ENCODE measurements at regions not wholly inside any gene's neighbourhood (a gene's known extent, or its start where the extent isn't known, plus 50 kb on each side); places are given as distances from the start of the nearest gene placed in this dataset.
"Not testable (repeated sequence)": the region's sequence is repeated elsewhere in the genome, so short reads cannot be mapped to it uniquely, and the experiment has no call there.

GRCh38 chr7:125814100-125814499, 884.5 kb upstream of the POT1 start:
- H3K4me3 Mint-ChIP-seq = no peak overlapping the region
- H3K27me3 Mint-ChIP-seq = no peaks in the 10 kb centered on the region
- peaks cover 8% of the 10 kb centered on the region for H3K9me3 Mint-ChIP-seq
- ATAC-seq (replicated peaks) = no peak
- H3K27ac Mint-ChIP-seq = no peak overlapping the region
- H3K4me1 Mint-ChIP-seq = no peaks in the 10 kb centered on the region
- H3K36me3 Mint-ChIP-seq (ENCODE audit: low read depth) = no peaks in the 10 kb centered on the region

GRCh38 chr7:125806491-125806890, 876.9 kb upstream of the POT1 start:
- ATAC-seq (replicated peaks); H3K4me3 Mint-ChIP-seq; H3K4me1 Mint-ChIP-seq: not testable (repeated sequence)

DNA sequence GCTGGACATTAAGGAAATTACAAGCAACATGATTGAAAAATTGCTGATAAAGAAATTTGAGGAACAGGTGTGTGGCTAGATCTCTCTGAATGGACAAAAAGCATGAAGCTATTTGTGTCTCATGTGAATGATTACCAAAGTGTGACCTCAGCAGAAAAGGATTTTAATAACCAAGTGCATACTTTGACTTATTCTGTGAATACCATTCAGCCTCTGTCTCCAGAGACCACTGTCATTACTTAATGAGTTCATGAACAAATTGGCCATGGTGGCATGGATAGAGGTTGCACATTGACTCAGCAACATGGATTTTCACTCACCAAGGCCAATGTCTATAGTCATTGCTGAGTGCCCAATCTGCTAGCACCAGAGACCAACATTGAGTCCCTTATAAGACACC, 874.6 kb upstream of the POT1 start:
- H3K27me3 Mint-ChIP-seq = no peaks in the 10 kb centered on the region
- peaks cover 13% of the 10 kb centered on the region for H3K9me3 Mint-ChIP-seq
- H3K4me3 Mint-ChIP-seq = no peak overlapping the region
- no peak overlapping the region for H3K27ac Mint-ChIP-seq
- no peak for ATAC-seq (replicated peaks)
- H3K4me1 Mint-ChIP-seq = no peaks in the 10 kb centered on the region
- no peaks in the 10 kb centered on the region for H3K36me3 Mint-ChIP-seq (ENCODE audit: low read depth)

More at GRCh38 chr7:125806491-125806890, 876.9 kb upstream of the POT1 start:
- peaks cover 13% of the 10 kb centered on the region for H3K9me3 Mint-ChIP-seq
- H3K27ac Mint-ChIP-seq; H3K27me3 Mint-ChIP-seq; H3K36me3 Mint-ChIP-seq (ENCODE audit: low read depth): not testable (repeated sequence)

DNA sequence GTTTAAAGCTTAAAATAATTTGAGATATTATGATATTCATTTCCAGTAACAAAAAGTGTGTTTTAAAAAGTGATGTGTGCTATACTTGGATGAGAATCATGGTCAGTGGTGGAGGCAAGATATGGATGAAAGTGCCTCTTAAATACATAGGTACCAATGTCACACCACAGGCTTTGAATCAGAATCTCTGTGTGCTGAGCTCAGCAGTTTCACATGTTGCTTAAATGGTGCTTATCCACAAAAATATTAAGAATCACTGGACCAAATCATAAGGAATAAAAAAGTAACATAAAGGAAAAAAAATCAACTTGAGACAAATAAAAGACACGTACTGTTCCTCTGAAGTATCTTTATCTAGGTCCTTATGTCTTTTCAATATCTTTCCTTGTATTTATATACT, 850.5 kb upstream of the POT1 start:
- no peaks in the 10 kb centered on the region for H3K4me1 Mint-ChIP-seq
- H3K27ac Mint-ChIP-seq = no peak overlapping the region
- H3K9me3 Mint-ChIP-seq = peaks cover 17% of the 10 kb centered on the region
- H3K27me3 Mint-ChIP-seq = no peaks in the 10 kb centered on the region
- H3K36me3 Mint-ChIP-seq (ENCODE audit: low read depth) = no peaks in the 10 kb centered on the region
- H3K4me3 Mint-ChIP-seq = no peak overlapping the region
- ATAC-seq (replicated peaks) = no peak

GRCh38 chr7:125775317-125775716, 845.7 kb upstream of the POT1 start:
- Mint-ChIP-seq H3K27me3 (no peaks in the 10 kb centered on the region), H3K4me1 (no peaks in the 10 kb centered on the region), H3K27ac (no peak overlapping the region), H3K36me3 (ENCODE audit: low read depth) (no peaks in the 10 kb centered on the region), H3K4me3 (no peak overlapping the region), H3K9me3 (peaks cover 8% of the 10 kb centered on the region)
- ATAC-seq (replicated peaks) = no peak

- H3K36me3 Mint-ChIP-seq (ENCODE audit: low read depth) = no peaks in the 10 kb centered on the region
- no peaks in the 10 kb centered on the region for H3K27me3 Mint-ChIP-seq
- H3K9me3 Mint-ChIP-seq = peaks cover 6% of the 10 kb centered on the region
- no peak overlapping the region for H3K4me3 Mint-ChIP-seq
- H3K27ac Mint-ChIP-seq = no peak overlapping the region
- H3K4me1 Mint-ChIP-seq = no peaks in the 10 kb centered on the region
- ATAC-seq (replicated peaks) = no peak
Measured at GRCh38 chr7:125773113-125773785, 843.6 kb upstream of the POT1 start.

- H3K4me3 Mint-ChIP-seq = no peak overlapping the region
- no peaks in the 10 kb centered on the region for H3K27me3 Mint-ChIP-seq
- ATAC-seq (replicated peaks) = no peak
- no peaks in the 10 kb centered on the region for H3K4me1 Mint-ChIP-seq
- H3K36me3 Mint-ChIP-seq (ENCODE audit: low read depth) = no peaks in the 10 kb centered on the region
- H3K27ac Mint-ChIP-seq = no peak overlapping the region
- H3K9me3 Mint-ChIP-seq = peaks cover 13% of the 10 kb centered on the region
Measured at GRCh38 chr7:125747966-125748365, 818.3 kb upstream of the POT1 start.

GRCh38 chr7:125746510-125746909, 816.9 kb upstream of the POT1 start:
- ATAC-seq (replicated peaks) = no peak
- Mint-ChIP-seq H3K27me3 (no peaks in the 10 kb centered on the region), H3K36me3 (ENCODE audit: low read depth) (no peaks in the 10 kb centered on the region), H3K27ac (no peak overlapping the region), H3K4me1 (no peaks in the 10 kb centered on the region), H3K4me3 (no peak overlapping the region), H3K9me3 (peaks cover 16% of the 10 kb centered on the region)

DNA sequence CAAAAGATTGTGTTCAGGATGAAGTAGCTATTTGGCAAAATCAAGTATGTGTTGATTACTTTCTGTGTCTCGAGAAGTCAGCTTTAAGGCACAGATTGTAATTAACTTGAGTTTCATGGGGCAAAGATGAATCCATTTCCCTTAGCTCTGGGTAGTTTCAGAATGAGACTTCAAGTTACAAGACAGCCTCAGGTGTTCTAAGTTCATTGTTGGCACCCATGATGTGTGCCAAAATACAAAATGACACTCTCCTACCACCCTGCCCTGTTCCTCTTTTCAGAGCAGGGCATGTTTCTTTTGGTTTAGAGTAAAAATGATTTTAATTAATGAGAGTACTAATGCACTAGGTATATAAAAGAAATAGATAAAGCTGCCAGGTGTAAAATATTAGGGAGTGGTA, 797.6 kb upstream of the POT1 start:
- H3K9me3 Mint-ChIP-seq = peaks cover 4% of the 10 kb centered on the region
- no peaks in the 10 kb centered on the region for H3K4me1 Mint-ChIP-seq
- no peaks in the 10 kb centered on the region for H3K27me3 Mint-ChIP-seq
- no peak overlapping the region for H3K4me3 Mint-ChIP-seq
- H3K27ac Mint-ChIP-seq = no peak overlapping the region
- no peak for ATAC-seq (replicated peaks)
- no peaks in the 10 kb centered on the region for H3K36me3 Mint-ChIP-seq (ENCODE audit: low read depth)

DNA sequence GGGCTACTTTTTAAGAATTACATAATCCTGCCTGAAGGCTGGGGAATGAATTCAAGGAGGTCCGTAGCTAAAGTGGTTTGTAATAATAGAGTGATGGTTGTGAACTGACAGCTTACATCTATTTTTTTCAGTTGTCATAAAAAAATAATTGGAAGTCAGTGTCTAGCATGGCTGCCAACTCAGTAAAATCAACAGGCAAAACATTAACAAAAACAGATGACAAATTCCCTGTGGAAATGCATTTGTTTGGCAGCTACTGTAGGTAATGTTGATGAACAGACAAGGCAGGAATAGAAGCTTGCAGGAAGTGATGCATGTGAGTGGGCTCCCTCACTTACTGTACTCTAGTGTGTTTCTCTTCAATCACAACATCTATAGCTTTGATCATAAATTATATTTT, 766.0 kb upstream of the POT1 start:
- H3K4me1 Mint-ChIP-seq = no peaks in the 10 kb centered on the region
- no peak overlapping the region for H3K4me3 Mint-ChIP-seq
- H3K27me3 Mint-ChIP-seq = no peaks in the 10 kb centered on the region
- H3K27ac Mint-ChIP-seq = no peak overlapping the region
- ATAC-seq (replicated peaks) = no peak
- H3K36me3 Mint-ChIP-seq (ENCODE audit: low read depth) = no peaks in the 10 kb centered on the region
- H3K9me3 Mint-ChIP-seq = peaks cover 6% of the 10 kb centered on the region

DNA sequence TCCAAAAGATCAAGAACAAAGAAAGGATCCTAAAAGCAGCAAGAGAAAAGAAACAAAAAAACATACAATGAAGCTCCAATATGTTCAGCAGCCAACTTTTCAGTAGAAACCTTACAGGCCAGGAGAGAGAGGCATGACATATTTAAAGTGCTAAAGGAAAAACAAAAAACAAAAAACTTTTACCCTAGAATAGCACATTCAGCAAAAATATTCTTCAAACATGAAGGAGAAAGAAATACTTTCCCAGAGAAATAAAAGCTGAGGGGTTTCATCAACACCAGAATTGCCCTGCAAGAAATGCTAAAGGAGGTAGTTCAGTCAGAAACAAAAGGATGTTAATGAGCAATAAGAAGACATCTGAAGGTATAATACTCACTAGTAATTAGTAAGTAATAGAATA, 753.5 kb upstream of the POT1 start:
- Mint-ChIP-seq H3K9me3 (peaks cover 13% of the 10 kb centered on the region), H3K36me3 (ENCODE audit: low read depth) (no peaks in the 10 kb centered on the region), H3K27ac (no peak overlapping the region), H3K27me3 (no peaks in the 10 kb centered on the region), H3K4me3 (no peak overlapping the region), H3K4me1 (no peaks in the 10 kb centered on the region)
- ATAC-seq (replicated peaks) = no peak

- Mint-ChIP-seq H3K4me1 (no peaks in the 10 kb centered on the region), H3K27ac (no peak overlapping the region), H3K4me3 (no peak overlapping the region), H3K9me3 (peaks cover 9% of the 10 kb centered on the region), H3K27me3 (no peaks in the 10 kb centered on the region), H3K36me3 (ENCODE audit: low read depth) (no peaks in the 10 kb centered on the region)
- ATAC-seq (replicated peaks) = no peak
Measured at GRCh38 chr7:125681508-125681907, 751.9 kb upstream of the POT1 start.

GRCh38 chr7:125678771-125679170, 749.1 kb upstream of the POT1 start:
- Mint-ChIP-seq H3K27ac (no peak overlapping the region), H3K4me1 (no peaks in the 10 kb centered on the region), H3K27me3 (no peaks in the 10 kb centered on the region), H3K9me3 (peaks cover 7% of the 10 kb centered on the region), H3K4me3 (no peak overlapping the region), H3K36me3 (ENCODE audit: low read depth) (no peaks in the 10 kb centered on the region)
- no peak for ATAC-seq (replicated peaks)

DNA sequence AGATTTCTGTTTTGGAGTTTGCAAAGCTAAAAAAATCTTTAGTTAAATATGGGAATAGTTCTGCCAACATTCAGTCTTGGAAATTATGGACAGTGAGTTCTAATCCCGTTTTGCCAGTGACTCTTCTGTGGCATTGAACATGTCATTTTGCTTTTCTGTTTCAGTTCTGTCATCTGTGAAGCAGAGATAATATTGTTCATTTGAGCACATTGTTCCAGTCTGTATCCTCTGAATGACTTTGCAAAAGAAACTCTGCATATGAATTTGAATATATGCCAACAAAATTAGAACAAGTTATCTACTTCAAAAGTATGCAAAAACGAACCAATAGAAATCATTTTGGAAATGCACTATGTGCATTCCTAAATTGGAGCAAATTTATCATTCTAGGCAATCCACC, 746.0 kb upstream of the POT1 start:
- H3K9me3 Mint-ChIP-seq = no peaks in the 10 kb centered on the region

GRCh38 chr7:125675169-125675568, 745.5 kb upstream of the POT1 start:
- no peak for ATAC-seq (replicated peaks)
- Mint-ChIP-seq H3K4me3 (no peak overlapping the region), H3K27me3 (no peaks in the 10 kb centered on the region), H3K4me1 (no peaks in the 10 kb centered on the region), H3K27ac (no peak overlapping the region), H3K36me3 (ENCODE audit: low read depth) (no peaks in the 10 kb centered on the region), H3K9me3 (no peaks in the 10 kb centered on the region)

More for the DNA sequence above, 746.0 kb upstream of the POT1 start:
- ATAC-seq (replicated peaks) = no peak
- H3K4me3 Mint-ChIP-seq = no peak overlapping the region
- H3K27ac Mint-ChIP-seq = no peak overlapping the region
- no peaks in the 10 kb centered on the region for H3K36me3 Mint-ChIP-seq (ENCODE audit: low read depth)
- H3K4me1 Mint-ChIP-seq = no peaks in the 10 kb centered on the region
- no peaks in the 10 kb centered on the region for H3K27me3 Mint-ChIP-seq

All from activated T-helper 17 cell treated with anti-CD3 and anti-CD28 coated beads, Interleukin-2, amount 50 U/mL, for 72 hours (primary cell).